ENCODE measurements at regions not wholly inside any gene's neighbourhood (a gene's known extent, or its start where the extent isn't known, plus 50 kb on each side); places are given as distances from the start of the nearest gene placed in this dataset.

DNA sequence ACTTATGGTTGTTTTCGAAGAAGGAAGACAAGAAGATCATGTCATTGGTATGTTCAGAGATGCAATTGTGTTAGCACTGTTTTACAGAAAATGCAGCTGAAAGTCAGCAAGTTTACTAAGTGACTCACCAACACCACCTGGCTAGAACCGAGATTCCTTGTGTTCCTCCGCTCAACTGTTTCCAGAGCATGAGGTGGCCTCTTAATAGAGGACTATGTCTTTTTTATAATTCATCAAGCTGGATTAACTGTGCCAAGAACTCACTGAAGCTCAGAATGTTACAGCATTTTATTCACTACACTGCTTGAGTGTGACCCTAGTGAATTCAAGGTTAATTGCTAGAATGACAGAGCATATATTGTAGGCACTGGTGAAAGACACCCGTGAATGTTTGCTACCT lies 1573.5 kb upstream of the TENM3 start (continued):
- TF ChIP-seq ZNF619 (CRISPR knock-in tag; IDR thresholded peaks at IDR 0.05), result no peak
- no peak for TF ChIP-seq SYNCRIP (IDR thresholded peaks at IDR 0.05; ENCODE audit: insufficient read depth, low read depth, low read length)
- no peak for TF ChIP-seq ZNF333 (CRISPR knock-in tag; IDR thresholded peaks at IDR 0.05; ENCODE audit: borderline replicate concordance)
- no peak for TF ChIP-seq ZNF501 (CRISPR knock-in tag; IDR thresholded peaks at IDR 0.05)

DNA sequence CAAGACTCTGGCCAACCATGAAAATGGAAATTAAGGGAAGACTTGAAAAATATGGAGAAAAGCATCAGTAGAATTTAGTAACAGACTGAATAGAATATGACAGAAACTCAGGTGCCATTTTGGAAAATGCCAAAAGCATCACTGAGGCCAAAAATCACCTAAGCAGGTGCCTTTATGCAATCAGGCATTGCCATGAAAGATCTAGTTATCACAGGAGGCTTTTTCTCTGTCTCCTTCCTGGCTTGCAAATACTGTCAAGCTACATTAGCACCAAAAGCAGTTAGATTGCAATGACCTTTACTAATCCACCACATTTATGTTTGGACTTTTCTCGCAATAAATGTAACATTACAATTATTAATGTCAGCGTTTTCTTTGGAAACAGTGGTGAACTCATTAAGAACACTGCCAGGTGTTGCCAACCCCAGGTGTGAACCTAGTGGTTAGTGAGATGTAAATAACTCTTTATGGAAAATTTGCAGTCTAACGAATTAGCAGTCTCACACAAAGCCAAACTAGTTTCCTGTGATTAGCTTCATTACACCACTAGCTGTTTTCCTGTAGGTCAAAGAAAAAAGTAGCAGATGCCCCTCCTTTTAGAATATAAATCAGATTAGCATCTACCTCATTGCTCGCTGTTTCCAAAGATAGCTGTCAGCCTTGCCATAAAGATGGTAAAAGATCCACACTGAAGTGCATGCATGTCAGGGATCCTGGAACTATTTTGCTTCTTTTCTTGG lies 1568.4 kb upstream of the TENM3 start:
- no peaks in the 10 kb centered on the region for H3K9me3 ChIP-seq (ENCODE audit: low read length)
- no peak overlapping the region for H3K4me2 ChIP-seq (ENCODE audit: low read depth, low read length)
- no peak overlapping the region for H3K27ac ChIP-seq (ENCODE audit: extremely low read length, insufficient read depth, low read length)
- WGBS (ENCODE audit: low lambda C conversion rate), result 0% methylated on average over 4 of the region's 4 CpGs
- BruUV-seq (replicated peaks), result no TSS peak
- ChIA-PET POLR2A (no interaction called here), CTCF (ENCODE audit: low intra/inter-chr PET ratio, low total read pairs) (no interaction called here)
- no peak overlapping the region for H3K9ac ChIP-seq (ENCODE audit: insufficient read depth, low read depth, low read length)
- ATAC-seq (no peak), DNase-seq (ENCODE audit: low spot score) (no peak), FAIRE-seq (no peak)
- H3K4me3 ChIP-seq (replicated peaks in 1 of 3; ENCODE audit: insufficient read depth in 1 of 3, low read depth in 2 of 3, low read length in 3 of 3), result no peak overlapping the region
- H4K20me1 ChIP-seq (ENCODE audit: insufficient read depth, low read length), result no peaks in the 10 kb centered on the region
- no peaks in the 10 kb centered on the region for H3K79me2 ChIP-seq (ENCODE audit: insufficient read depth, low read length)
- in situ Hi-C loops (cut with HindIII; ENCODE audit: extremely low pct_ligation_motif_present, low pct_unique_long_range_greater_than_20kb), result loop anchor here (25.0 kb wide), 1 partner anchor 863 kb away; no protein-coding TSS in a partner anchor
- H3K4me1 ChIP-seq (ENCODE audit: insufficient read depth, low read length), result no peaks in the 10 kb centered on the region
- no peak overlapping the region for H2AFZ ChIP-seq (ENCODE audit: low read length)
- intact Hi-C loops (cut with micrococcal nuclease; ENCODE audit: unreplicated experiment), result no loop called here
- no peaks in the 10 kb centered on the region for H3K27me3 ChIP-seq (ENCODE audit: control insufficient read depth in 1 of 2, insufficient read depth in 2 of 2, low read length in 2 of 2)
- no peaks in the 10 kb centered on the region for H3K36me3 ChIP-seq (replicated peaks in 1 of 2; ENCODE audit: control insufficient read depth in 1 of 2, insufficient read depth in 2 of 2, low read length in 2 of 2)
- TF ChIP-seq ZFP82 (CRISPR knock-in tag; IDR thresholded peaks at IDR 0.05; ENCODE audit: borderline replicate concordance) (no peak), ZFP36L2 (CRISPR knock-in tag; IDR thresholded peaks at IDR 0.05) (no peak), ZNF629 (CRISPR knock-in tag; conservative IDR thresholded peaks at IDR 0.05) (no peak), ZFP1 (CRISPR knock-in tag; IDR thresholded peaks at IDR 0.05) (no peak), GABPB1 (CRISPR knock-in tag; IDR thresholded peaks at IDR 0.05) (no peak), JUN (CRISPR knock-in tag; IDR thresholded peaks at IDR 0.05) (no peak), ZNF143 (CRISPR knock-in tag; IDR thresholded peaks at IDR 0.05) (no peak), SRY (CRISPR knock-in tag; IDR thresholded peaks at IDR 0.05) (no peak), SNAPC2 (CRISPR knock-in tag; IDR thresholded peaks at IDR 0.05) (no peak), KLF6 (CRISPR knock-in tag; IDR thresholded peaks at IDR 0.05) (no peak)
- TF ChIP-seq, protein P1, sequence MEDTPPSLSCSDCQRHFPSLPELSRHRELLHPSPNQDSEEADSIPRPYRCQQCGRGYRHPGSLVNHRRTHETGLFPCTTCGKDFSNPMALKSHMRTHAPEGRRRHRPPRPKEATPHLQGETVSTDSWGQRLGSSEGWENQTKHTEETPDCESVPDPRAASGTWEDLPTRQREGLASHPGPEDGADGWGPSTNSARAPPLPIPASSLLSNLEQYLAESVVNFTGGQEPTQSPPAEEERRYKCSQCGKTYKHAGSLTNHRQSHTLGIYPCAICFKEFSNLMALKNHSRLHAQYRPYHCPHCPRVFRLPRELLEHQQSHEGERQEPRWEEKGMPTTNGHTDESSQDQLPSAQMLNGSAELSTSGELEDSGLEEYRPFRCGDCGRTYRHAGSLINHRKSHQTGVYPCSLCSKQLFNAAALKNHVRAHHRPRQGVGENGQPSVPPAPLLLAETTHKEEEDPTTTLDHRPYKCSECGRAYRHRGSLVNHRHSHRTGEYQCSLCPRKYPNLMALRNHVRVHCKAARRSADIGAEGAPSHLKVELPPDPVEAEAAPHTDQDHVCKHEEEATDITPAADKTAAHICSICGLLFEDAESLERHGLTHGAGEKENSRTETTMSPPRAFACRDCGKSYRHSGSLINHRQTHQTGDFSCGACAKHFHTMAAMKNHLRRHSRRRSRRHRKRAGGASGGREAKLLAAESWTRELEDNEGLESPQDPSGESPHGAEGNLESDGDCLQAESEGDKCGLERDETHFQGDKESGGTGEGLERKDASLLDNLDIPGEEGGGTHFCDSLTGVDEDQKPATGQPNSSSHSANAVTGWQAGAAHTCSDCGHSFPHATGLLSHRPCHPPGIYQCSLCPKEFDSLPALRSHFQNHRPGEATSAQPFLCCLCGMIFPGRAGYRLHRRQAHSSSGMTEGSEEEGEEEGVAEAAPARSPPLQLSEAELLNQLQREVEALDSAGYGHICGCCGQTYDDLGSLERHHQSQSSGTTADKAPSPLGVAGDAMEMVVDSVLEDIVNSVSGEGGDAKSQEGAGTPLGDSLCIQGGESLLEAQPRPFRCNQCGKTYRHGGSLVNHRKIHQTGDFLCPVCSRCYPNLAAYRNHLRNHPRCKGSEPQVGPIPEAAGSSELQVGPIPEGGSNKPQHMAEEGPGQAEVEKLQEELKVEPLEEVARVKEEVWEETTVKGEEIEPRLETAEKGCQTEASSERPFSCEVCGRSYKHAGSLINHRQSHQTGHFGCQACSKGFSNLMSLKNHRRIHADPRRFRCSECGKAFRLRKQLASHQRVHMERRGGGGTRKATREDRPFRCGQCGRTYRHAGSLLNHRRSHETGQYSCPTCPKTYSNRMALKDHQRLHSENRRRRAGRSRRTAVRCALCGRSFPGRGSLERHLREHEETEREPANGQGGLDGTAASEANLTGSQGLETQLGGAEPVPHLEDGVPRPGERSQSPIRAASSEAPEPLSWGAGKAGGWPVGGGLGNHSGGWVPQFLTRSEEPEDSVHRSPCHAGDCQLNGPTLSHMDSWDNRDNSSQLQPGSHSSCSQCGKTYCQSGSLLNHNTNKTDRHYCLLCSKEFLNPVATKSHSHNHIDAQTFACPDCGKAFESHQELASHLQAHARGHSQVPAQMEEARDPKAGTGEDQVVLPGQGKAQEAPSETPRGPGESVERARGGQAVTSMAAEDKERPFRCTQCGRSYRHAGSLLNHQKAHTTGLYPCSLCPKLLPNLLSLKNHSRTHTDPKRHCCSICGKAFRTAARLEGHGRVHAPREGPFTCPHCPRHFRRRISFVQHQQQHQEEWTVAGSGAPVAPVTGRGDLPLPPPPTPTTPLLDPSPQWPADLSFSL (CRISPR knock-in tag; IDR thresholded peaks at IDR 0.05), result no peak
- TF ChIP-seq, protein P2, sequence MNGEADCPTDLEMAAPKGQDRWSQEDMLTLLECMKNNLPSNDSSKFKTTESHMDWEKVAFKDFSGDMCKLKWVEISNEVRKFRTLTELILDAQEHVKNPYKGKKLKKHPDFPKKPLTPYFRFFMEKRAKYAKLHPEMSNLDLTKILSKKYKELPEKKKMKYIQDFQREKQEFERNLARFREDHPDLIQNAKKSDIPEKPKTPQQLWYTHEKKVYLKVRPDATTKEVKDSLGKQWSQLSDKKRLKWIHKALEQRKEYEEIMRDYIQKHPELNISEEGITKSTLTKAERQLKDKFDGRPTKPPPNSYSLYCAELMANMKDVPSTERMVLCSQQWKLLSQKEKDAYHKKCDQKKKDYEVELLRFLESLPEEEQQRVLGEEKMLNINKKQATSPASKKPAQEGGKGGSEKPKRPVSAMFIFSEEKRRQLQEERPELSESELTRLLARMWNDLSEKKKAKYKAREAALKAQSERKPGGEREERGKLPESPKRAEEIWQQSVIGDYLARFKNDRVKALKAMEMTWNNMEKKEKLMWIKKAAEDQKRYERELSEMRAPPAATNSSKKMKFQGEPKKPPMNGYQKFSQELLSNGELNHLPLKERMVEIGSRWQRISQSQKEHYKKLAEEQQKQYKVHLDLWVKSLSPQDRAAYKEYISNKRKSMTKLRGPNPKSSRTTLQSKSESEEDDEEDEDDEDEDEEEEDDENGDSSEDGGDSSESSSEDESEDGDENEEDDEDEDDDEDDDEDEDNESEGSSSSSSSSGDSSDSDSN (CRISPR knock-in tag; IDR thresholded peaks at IDR 0.05), result no peak

Measured in HepG2 (cell line).